Mammary epithelial cell (primary cell): ENCODE measurements at regions not wholly inside any gene's neighbourhood (a gene's known extent, or its start where the extent isn't known, plus 50 kb on each side); places are given as distances from the start of the nearest gene placed in this dataset.

Experiments used
- EZH2 ChIP-seq: IDR thresholded peaks from 2 replicates; pipeline ENCODE4 v1.6.1; 2012; ENCODE audit warnings: low read length, inconsistent platforms, borderline replicate concordance
- TF ChIP-seq, protein P1 (sequence below), 2 donors: IDR thresholded peaks in 1 of 2; conservative IDR thresholded peaks in 1 of 2; 2 replicates each; pipeline ENCODE4 v1.5.1; 2011 to 2012; ENCODE audit warnings: inconsistent platforms in 2 of 2, low read length in 2 of 2, mild to moderate bottlenecking in 2 of 2, control low read depth in 1 of 2, low read depth in 1 of 2; ENCODE audit not compliant: insufficient read depth in 1 of 2; ENCODE audit errors: extremely low read depth in 1 of 2

GRCh38 chr2:30382995-30383394 is 64.1 kb upstream of the LCLAT1 start:
- TF ChIP-seq, protein P1, sequence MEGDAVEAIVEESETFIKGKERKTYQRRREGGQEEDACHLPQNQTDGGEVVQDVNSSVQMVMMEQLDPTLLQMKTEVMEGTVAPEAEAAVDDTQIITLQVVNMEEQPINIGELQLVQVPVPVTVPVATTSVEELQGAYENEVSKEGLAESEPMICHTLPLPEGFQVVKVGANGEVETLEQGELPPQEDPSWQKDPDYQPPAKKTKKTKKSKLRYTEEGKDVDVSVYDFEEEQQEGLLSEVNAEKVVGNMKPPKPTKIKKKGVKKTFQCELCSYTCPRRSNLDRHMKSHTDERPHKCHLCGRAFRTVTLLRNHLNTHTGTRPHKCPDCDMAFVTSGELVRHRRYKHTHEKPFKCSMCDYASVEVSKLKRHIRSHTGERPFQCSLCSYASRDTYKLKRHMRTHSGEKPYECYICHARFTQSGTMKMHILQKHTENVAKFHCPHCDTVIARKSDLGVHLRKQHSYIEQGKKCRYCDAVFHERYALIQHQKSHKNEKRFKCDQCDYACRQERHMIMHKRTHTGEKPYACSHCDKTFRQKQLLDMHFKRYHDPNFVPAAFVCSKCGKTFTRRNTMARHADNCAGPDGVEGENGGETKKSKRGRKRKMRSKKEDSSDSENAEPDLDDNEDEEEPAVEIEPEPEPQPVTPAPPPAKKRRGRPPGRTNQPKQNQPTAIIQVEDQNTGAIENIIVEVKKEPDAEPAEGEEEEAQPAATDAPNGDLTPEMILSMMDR (conservative IDR thresholded peaks at IDR 0.05 in 1 of 2, IDR thresholded peaks at IDR 0.05 in 1 of 2; ENCODE audit: extremely low read depth in 1 of 2, insufficient read depth in 1 of 2, low read depth in 1 of 2, low read length in 2 of 2): no peak
- TF ChIP-seq EZH2: no peak
